Activated T-helper 1 cell treated with Interleukin-2 at 50 U/mL for 16 hours (primary cell): ENCODE measurements at regions not wholly inside any gene's neighbourhood (a gene's known extent, or its start where the extent isn't known, plus 50 kb on each side); places are given as distances from the start of the nearest gene placed in this dataset.
"Not testable (repeated sequence)": the region's sequence is repeated elsewhere in the genome, so short reads cannot be mapped to it uniquely, and the experiment has no call there.

ENCODE experiments used
- DNase-seq: peaks from one replicate; pipeline ENCODE4 v3.0.0-alpha.2; 2020; ENCODE audit warnings: low read depth

- no peak for DNase-seq
Observed at GRCh38 chr6:140825731-140826130, 1307.0 kb upstream of the GJE1 start.

GRCh38 chr6:140824595-140824994, 1308.1 kb upstream of the GJE1 start:
- DNase-seq: no peak

- DNase-seq: no peak
Observed at GRCh38 chr6:140821196-140821595, 1311.5 kb upstream of the GJE1 start.

GRCh38 chr6:140817176-140817575, 1315.5 kb upstream of the GJE1 start:
- no peak for DNase-seq

- DNase-seq: no peak
Observed at GRCh38 chr6:140816681-140817080, 1316.0 kb upstream of the GJE1 start.

GRCh38 chr6:140812636-140813035, 1320.1 kb upstream of the GJE1 start:
- no peak for DNase-seq

GRCh38 chr6:140811642-140812041, 1321.1 kb upstream of the GJE1 start:
- no peak for DNase-seq

- no peak for DNase-seq
Observed at GRCh38 chr6:140809694-140810101, 1323.0 kb upstream of the GJE1 start.

GRCh38 chr6:140806431-140806830, 1326.3 kb upstream of the GJE1 start:
- no peak for DNase-seq

GRCh38 chr6:140794544-140794943, 1338.2 kb upstream of the GJE1 start:
- DNase-seq: no peak

- DNase-seq: no peak
Observed at GRCh38 chr6:140790109-140790508, 1342.6 kb upstream of the GJE1 start.

- no peak for DNase-seq
Observed at GRCh38 chr6:140789466-140789865, 1343.3 kb upstream of the GJE1 start.

GRCh38 chr6:140785926-140786325, 1346.8 kb upstream of the GJE1 start:
- no peak for DNase-seq

GRCh38 chr6:140784573-140784972, 1348.2 kb upstream of the GJE1 start:
- no peak for DNase-seq

- not testable (repeated sequence) for DNase-seq
Observed at GRCh38 chr6:140783504-140783903, 1349.2 kb upstream of the GJE1 start.

- DNase-seq: no peak
Observed at GRCh38 chr6:140782941-140783340, 1349.8 kb upstream of the GJE1 start.

GRCh38 chr6:140779991-140780596, 1352.6 kb upstream of the GJE1 start:
- DNase-seq: no peak

GRCh38 chr6:140779341-140779740, 1353.4 kb upstream of the GJE1 start:
- DNase-seq: no peak

GRCh38 chr6:140777780-140778179, 1354.9 kb upstream of the GJE1 start:
- no peak for DNase-seq

- no peak for DNase-seq
Observed at GRCh38 chr6:140775061-140775460, 1357.7 kb upstream of the GJE1 start.

- DNase-seq: no peak
Observed at GRCh38 chr6:140774080-140774505, 1358.6 kb upstream of the GJE1 start.

GRCh38 chr6:140773276-140773675, 1359.4 kb upstream of the GJE1 start:
- no peak for DNase-seq

- DNase-seq: no peak
Observed at GRCh38 chr6:140772576-140772975, 1360.1 kb upstream of the GJE1 start.

- no peak for DNase-seq
Observed at GRCh38 chr6:140768133-140768532, 1364.6 kb upstream of the GJE1 start.

- no peak for DNase-seq
Observed at GRCh38 chr6:140766999-140767398, 1365.7 kb upstream of the GJE1 start.
